ENCODE measurements at regions not wholly inside any gene's neighbourhood (a gene's known extent, or its start where the extent isn't known, plus 50 kb on each side); places are given as distances from the start of the nearest gene placed in this dataset.

DNA sequence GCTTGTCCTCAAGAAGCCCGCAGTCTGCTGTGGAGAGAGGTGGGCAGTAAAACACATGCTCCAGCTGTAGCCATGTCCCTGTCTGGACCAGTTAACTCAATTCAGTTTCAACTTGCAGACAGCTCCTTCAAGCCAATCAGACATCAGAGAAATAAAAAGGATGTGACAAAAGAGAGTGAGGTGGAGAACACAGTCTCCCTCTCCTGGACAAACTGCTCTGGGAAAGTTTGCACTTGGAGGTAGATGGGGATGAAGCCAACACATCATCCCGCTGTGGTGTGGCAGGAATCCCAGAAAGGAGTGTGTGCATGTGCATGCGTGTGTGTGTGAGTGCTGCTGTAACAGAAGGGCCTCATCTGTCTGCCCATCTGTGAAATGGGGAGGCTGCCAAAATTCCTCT is 358.6 kb upstream of the ASIC2 start:
- peak; percentile 0 for DNase-seq

DNA sequence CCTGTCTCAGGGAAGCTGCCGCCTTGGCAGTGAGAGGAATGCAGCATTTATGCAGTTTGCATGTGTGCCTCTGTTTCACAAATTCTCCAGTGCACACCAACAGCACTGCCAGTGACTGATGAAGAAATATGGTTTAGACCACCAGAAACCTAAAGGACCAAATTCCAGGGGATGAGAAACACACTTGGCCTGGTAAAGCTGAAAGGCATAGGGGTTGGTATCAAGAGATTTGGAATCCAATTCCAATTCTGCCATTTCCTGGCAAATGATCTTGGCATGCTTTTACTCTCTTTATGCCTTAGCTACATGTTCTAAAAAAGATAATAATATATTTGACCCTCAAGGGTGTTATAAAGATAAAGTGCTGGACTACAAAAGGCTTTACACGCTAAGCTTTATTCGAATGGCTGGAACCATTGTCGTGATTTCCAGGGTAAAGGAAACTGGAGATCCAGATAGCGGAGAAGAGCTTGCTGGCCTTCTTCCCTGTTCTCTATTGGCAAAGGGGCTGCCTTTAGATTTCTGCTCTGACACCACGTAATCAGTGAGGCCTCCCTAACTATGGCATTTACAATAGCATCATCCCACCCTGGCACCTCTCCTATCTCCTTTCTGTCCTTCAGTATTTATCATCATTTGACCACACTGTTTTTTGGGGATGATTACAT is 359.8 kb upstream of the ASIC2 start:
- no peak for DNase-seq

DNA sequence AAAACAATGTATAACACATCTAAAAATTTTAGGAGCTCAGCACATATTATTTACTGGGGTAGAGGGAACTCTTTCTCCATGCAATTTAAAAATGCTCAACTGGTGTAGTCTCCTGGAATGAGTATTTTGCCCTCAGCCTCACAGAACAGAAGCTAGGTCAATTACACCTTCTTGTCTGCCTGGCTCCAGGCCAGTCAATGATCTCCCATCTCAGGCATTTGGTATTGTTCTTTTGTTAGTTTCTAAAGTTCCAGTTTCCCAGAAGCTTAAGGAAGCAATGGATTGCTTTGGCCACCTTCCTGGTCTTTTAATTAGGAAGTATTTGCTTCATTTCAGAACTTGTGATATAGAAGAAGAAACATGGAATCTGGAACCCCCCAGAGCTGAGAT is 360.3 kb upstream of the ASIC2 start:
- DNase-seq: no peak

DNA sequence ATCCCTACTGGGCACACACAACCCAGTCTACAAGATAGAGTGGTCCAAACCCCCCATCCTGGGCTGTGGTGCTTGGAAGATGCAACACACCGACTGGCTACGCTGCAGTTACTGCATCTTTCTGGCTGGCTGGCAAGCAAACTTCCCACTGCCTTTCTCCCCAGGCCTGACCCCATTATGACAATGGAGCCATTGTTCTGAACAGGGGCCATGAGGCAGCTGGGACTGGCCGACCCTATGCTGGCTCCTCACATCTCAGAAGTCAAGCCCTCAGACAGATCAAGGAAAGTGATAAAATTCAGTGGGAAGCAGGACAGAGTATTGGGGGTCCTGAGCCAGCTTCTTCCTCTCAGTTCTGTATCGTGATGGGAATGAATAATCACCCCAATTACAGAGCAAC is 364.1 kb upstream of the ASIC2 start:
- DNase-seq: no peak

DNA sequence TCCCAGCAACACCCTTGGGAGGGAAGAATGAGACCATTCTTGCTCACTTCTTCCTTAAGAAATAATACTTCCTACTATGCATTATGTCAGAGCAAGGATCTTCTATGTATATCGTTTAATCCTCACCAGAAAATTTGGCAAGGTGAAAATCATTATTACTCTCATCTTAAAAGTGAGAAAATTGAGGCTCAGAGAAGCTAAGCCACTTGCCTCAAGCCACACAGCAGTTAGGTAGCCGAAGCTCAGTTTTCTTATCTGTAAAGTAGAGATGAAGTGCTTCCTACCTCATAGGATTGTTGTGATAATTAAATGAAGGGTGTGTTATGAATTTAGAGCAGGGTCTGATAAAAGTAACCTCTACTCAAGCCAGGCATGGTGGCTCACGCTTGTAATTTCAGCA is 368.9 kb upstream of the ASIC2 start:
- no peak for DNase-seq

DNA sequence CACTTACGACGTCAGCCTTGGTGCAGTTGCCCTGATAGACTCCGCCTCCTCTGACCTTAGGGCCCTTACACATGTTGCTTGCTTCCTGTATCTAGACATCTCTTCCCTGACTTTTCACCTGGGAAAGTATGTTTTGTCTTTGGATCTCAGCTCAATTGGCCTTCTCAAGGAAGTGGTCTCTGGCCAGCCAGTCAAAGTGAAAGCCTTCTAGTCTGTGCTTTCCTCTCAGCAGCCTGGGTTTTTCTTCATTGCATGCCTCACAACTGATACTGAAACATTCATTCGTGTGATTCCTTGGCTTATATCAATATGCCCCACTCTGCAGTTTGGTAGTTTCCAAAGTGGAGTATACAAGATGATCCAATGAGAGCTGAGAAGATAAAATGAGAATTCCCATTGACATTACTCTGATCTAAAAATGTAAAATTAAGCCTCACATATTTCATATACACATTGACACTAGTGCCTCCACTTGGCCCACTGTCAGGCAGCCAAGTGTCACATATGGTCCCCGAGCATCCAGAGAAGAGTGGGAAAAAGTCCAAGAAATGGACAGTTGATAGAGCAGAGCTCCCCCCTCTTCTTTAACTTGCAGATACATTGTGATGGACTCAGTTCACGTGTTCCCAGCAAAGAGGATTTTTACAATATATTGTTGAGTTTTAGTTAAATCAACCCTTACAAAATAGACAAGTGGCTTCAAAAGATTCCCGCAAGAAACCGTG is 371.2 kb upstream of the ASIC2 start:
- no peak for DNase-seq

DNA sequence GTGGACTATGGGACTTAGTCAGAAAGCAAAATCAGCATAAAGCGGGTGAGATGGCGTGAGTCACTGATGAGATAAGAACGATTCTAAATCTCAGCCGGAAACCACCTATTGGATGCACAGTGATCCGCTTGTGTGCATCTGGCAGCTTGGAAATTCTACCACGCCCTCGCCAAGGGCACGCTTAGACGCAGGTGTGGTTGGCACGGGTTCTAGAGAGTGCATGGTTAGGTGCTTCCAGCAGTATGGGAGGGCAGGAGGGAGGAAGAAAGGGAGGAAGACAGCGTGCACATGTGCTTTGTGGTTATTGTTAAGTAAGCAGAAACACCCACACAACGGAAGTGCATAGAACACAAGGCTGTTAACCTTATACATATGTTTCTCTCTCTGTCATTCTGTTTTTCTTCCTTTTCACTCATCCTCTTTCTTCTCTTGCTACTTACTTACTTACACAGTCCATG is 374.0 kb upstream of the ASIC2 start:
- DNase-seq: no peak

DNA sequence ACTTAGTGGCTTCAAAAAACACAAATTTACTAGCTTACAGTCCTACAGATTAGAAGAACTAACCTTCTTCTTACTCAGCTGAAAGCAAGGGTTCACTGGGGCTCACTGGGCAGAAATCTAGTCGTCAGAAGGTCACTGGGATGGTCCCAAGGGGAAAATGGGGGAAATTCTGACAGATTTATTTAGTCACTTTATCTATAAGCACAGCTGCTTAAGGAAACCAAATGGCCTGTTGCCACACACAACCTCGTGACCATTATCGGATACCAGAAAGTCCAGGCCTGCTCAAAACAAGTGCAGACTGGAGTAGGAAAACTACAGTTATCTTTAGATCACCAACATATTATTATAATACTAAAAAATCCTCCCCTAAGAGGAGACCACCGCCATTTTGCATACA is 374.6 kb upstream of the ASIC2 start:
- DNase-seq: no peak

DNA sequence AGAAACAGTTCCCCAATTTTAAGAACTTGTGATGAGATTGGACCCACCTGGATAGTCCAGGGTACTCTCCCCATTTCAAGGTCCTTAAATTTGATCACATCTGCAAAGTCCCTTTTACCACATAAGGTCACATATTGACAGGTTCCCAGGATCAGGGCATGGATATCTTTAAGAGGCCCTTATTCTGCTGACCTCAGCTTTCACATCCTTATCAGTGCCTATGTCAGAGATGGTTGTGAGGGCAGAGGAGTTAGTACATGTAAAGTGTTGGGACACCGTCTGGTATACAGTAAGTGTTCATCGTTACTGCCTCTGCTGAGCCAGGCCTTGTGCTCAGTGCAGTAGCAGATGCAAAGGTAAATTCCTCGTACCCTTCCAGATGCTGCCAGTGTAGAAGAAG is 375.4 kb upstream of the ASIC2 start:
- no peak for DNase-seq

DNA sequence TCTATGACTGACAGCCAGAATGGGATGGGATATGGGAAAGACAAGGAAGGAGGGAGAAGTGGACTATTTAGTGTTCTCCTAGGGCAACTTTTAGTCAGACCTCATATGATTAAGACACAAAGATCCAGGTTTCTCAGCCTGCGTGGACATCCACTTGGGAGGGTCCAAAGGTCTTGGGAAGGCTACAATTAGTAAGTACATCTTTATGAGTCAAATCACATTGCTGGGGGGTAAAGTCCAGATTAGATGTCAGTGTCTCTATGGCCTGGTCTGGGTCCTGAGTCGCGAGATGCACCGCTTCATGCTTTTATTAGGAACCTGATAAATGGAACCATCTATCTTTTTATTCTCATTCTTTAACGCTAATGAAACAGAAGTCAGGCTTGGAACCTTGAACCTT is 378.4 kb upstream of the ASIC2 start:
- DNase-seq: no peak

DNA sequence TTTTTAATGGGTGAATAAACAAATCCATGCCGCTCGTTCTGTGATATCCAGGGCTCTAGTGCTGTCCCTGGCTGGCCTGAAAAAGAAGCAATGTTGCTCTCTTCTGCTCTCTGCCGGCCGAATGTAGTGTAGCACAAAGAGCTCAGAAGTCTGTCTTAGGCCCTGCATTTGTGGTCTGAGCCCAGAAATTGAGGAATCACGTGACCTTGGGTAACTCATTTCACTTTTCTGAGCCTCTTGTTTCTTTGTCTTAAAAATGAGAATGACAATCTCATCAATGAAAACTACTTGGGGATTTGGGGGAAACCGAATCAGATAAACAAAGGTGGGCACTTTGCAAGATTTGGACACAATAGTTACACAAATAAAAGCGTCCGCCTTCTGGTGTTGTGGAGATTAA is 381.6 kb upstream of the ASIC2 start:
- peak; percentile 45 for DNase-seq

DNA sequence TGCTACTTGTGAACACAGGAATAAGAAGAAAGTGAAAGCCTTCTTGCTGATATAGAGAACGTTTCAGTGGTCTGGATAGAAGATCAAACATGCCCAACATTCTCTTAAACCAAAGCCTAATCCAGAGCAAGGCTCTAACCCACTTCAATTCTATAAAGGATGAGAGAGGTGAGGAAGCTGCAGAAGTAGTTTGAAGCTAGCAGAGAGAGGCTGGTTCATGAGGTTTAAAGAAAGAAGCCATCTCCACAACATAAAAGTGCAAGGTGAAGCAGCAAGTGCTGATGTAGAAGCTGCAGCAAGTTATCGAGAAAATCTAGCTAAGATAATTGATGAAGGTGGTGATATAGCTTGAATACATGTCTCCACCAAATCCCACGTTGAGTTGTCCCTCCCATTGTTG is 383.3 kb upstream of the ASIC2 start:
- DNase-seq: no peak

DNA sequence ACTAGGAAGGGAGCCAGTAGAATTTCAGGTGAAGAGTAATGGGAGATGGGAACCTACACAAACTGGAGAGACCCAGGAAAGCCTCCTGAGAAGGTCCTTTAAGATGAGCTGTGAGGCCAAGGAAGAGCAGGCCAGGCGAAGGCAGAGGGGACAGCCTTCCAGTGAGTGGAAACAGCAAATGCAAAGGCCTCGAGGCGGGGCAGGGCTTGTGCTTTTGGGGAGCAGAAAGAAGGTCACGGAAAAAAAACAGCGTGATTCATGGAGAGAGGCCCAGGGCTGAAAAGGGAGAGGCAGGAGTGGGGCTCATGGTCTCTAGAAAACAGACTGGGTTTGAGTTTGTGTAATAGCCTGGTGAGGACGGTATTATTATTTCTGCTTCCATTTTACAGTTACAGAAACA is 386.5 kb upstream of the ASIC2 start:
- DNase-seq: no peak

DNA sequence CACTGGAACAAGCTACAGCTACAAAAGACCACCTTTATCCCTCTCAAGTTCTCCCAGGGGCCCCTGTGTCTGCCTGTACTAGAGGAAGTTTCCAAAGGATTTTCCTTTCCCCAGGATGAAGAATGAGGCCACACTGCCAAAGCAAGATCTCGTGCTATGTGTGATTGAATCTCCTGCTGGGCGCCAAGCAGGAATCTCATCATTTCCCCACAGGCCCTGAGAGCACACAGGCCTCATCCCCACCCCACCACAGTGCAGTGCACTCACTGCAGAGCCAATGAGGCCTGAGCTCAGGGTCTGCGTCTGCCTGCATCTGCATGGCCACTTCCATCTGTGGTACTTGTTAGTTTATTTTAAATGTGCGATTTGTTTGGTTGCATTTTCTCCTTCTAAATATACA is 387.4 kb upstream of the ASIC2 start:
- DNase-seq: no peak

DNA sequence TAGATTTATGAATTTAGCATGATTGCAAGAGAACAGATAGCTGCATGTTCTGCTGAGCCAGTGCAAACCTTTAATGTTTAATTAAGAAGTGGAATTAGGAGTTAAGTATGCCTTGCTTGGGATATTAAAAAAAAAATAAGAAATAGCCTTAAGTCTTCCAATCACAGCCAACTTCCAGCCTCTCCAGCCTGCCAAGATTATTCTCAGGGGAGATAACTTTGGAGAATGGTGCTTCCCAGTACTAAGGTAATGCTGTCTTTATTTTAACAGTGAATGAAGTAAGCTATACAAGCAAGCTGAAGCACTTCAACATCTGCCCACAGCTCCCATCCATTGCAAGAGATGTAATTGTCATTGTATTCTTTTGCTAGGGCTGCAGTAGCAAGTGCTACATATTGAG is 389.5 kb upstream of the ASIC2 start:
- DNase-seq: no peak

DNA sequence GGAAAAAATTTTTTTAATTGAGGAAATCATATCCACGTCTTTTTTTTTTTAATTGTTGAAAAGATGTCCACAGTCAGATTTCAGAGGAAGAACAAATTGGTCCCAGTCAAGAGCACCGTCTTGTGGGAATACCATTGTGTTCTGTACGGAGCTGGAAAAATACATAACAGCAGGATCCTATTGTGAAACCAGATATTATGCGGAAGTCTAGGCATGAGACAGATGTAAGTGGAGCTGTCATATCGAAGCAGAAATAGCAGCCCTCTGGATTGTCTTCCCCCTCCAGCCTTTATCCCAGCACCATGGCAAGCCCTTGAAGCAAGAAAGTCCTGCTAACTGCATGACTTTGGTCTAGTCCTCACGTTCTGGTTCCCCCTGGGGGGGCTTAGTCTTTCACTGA is 391.6 kb upstream of the ASIC2 start:
- no peak for DNase-seq

DNA sequence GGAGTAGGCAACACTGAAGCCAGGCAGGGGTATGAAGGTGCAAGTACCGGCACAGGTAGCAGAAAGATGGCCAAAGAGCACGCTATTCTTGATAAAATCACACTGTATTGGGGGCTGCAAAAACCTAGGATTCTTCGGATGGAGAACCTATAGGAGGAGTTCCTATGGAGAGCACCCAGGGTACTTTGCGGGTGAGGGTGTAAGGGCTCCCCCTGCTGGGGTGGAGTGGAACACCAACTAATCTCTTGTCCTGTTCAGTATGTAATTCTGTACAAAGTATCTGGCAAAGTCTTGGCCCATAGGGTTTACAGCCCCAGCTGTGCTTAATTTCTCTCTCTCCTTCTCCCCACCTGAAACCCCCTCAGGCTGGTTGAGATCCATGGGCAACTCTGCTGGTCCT is 393.1 kb upstream of the ASIC2 start:
- no peak for DNase-seq

DNA sequence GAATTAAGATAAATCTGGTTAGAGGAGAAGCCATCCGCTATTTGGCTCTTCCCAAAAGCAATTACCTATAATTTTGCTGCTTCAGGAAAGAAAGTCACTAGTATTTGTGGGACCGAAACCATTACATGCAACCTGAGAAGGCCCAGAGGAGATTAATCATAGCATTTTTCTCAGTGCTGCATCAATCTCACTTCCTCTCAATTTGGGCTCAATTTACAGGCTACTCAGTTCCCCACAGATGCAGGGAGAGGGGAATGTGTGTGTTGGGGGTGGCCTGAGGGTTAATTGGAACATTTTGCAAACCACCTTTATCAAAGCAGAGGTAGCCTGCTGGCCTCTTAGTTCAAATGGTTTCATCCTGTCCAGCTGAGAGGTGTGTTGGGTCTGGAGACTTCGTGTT is 394.7 kb upstream of the ASIC2 start:
- DNase-seq: no peak

DNA sequence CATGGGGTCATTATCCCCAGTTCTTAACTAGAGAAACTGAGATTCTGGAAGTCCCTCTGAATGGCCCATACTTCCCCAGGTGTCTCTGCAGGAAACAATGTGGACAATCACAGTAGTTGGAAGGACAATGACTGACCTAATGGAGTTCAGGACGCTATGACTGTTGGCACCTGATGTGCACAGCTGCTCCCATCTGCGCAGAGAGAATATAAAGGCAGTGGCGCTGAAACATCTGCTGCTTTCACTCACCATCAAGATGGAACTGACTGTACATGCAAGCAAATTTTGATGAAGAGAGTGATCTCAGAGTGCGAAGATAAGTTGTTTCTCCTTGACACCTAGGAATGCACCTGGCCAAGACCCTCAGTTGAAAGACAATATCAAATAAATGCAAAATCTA is 395.7 kb upstream of the ASIC2 start:
- DNase-seq: no peak

DNA sequence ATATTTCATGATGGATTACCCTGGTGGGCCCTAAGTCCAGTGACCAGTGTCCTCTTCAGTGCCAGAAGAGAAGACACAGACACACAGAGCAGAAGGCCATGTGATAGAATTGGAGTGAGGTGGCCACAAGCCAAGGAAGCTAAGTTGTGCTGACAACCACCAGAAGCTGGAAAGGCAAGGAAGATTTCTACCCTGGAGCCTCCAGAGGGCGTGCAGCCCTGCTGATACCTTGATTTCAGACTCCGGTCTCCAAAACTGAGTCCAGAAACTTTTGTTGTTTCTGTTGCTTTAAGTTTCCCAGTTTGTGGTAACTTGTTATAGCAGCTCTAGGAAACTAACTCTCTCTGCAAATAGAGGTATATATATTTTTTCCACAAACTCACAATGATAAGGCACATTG is 396.6 kb upstream of the ASIC2 start:
- DNase-seq: no peak

DNA sequence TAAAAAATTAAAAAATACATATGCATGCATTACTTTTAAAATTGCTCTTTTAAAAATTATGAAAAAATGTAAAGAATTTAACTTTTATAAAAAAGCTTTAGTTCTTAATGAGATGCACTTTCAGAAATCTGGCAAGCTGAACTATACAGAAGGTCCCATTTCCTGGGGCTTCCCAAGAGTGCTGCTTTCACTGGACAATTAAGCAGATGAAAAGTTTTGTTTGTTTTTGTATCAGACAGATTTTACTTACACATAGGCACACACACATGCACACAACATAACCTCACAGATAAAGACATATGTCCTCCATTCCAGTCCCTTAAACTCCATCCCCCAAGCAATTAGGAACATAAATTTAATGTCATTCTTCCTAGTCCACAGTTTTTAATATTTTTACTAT is 402.3 kb upstream of the ASIC2 start:
- DNase-seq: no peak

DNA sequence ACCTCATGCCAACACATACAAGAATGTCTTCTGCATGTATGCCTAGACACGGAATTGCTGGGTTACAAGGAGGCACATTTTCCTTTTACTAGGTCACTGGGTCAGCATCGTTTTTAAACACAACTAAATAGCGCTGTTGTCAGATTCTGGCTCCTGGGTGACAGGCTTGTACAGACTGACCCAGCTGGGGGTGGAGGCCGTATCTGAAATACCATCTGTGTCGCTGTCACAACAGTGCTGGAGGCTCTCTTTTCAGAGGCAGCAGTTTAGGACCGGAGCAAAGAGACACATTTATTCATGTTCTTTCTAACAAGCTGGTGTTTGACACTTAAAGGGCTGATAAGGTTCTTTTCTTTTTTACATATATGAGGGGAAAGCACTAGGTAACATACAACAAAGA is 403.0 kb upstream of the ASIC2 start:
- no peak for DNase-seq

DNA sequence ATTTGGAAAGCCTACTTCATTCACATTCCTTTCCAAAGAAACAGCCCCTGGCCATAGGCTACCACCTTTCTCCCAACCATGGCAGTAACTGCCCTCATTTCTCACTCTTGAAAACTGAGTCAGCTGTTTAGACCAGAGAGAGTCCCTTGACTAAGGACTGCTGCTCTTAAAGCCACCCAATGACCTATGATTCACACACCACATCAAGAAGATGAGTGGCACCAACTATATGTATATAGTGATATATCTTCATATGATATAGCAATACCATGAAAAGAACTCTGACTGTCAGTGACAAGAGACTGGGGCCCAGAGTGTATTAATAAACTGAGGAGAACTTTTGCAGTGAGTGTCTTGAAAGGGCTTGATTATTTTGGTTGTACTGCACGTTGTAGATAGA is 404.5 kb upstream of the ASIC2 start:
- DNase-seq: no peak

DNA sequence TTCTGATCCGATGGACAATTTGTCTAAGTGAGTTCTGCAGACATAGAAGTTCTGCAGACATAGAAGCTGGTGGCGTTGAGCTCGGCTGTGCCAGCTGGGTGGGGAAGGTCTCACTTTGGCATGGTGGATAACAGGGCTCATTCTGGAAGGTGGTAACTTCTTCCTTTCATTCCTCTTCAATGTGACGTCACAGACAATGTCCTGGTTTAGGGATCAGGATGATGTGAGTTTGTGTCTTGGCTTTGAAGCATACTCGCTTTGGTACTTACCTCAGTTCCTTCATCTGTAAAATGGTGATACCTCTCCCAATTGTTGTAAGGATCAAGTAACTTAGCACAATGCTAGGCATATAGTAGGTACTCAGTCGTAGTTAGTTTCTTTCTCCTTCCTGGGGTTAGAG is 408.8 kb upstream of the ASIC2 start:
- no peak for DNase-seq

DNA sequence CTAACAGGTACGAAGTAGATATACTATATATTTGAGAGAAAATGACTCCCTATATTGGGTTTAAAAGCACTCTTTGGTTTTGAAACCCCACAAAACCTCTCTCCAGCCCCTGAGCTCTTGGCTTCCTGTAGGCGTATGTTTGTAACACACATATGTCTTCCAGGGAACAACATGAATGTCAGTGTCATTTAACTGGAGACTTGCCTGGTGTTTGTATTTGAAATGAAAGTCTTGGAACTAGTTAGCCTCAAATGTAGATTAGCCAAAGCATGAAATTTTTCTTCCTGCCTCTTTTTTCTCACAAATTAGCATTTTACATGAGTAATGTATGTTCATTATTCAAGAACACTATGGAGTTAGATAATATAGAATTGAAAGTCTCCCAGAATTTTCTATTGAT is 411.8 kb upstream of the ASIC2 start:
- no peak for DNase-seq
